GM12878 (cell line): ENCODE measurements at regions not wholly inside any gene's neighbourhood (a gene's known extent, or its start where the extent isn't known, plus 50 kb on each side); places are given as distances from the start of the nearest gene placed in this dataset.
A peak's percentile ranks its signal among the peaks of the same experiment; 100 is the strongest.

Experiments
- ATAC-seq: fragments of 200-7000 bp; cut with Tn5 transposase; 3 replicates; pipeline ENCODE4 v1.9.1; 2020; ENCODE audit warnings: mild to moderate bottlenecking, moderate library complexity
- BruUV-seq: library from RNA; stranded (reverse); fragments of 400-500 nt; replicated peaks from 2 replicates; lab custom pipeline; 2021; lab: Mats Ljungman, UMichigan
- CTCF ChIA-PET: fragments of 300-600 bp; sonication (Branson Sonifier 250); formaldehyde crosslinking; extraction: SDS; loops from one replicate; lab custom pipeline; 2021; ENCODE audit warnings: inconsistent platforms; lab: Yijun Ruan, JAX
- POLR2A ChIA-PET: fragments of 350-600 bp; formaldehyde crosslinking; extraction: SDS; loops from one replicate; lab custom pipeline; 2021; ENCODE audit warnings: inconsistent platforms; lab: Charles Lee
- RAD21 ChIA-PET: fragments of 300-600 bp; sonication (Branson Sonifier 250); formaldehyde crosslinking; loops from one replicate; lab custom pipeline; 2023; ENCODE audit warnings: antibody characterized with exemption; ENCODE audit not compliant: unreplicated experiment; lab: Charles Lee
- SMC1A ChIA-PET: fragments of 300-600 bp; sonication (Branson Sonifier 250); formaldehyde crosslinking; loops from one replicate; lab custom pipeline; 2023; ENCODE audit not compliant: unreplicated experiment, uncharacterized antibody; lab: Charles Lee
- DNase-seq: peaks from one replicate; pipeline ENCODE4 v3.0.0-alpha.2; 2011; ENCODE audit warnings: low read depth, low spot score
- FAIRE-seq: peaks from 3 replicates; lab custom pipeline; 2011; peaks lifted over from hg19 to GRCh38; lab: Jason Lieb, UNC
- H2AFZ ChIP-seq: 2 replicates; pipeline ENCODE4 v1.6.0; 2011; ENCODE audit warnings: low read depth, low read length, control low read depth; ENCODE audit not compliant: control insufficient read depth
- H3K27ac ChIP-seq: 2 replicates; pipeline ENCODE4 v1.5.1; 2011; ENCODE audit warnings: control low read depth; ENCODE audit not compliant: control insufficient read depth, insufficient read depth
- H3K27me3 ChIP-seq, 2 experiments: replicated peaks in 1 of 2; 2 replicates each; pipeline versions ENCODE4 v1.6.0 to v1.6.1; 2011; ENCODE audit warnings: low read length in 1 of 2; ENCODE audit not compliant: control insufficient read depth in 2 of 2, insufficient read depth in 2 of 2
- H3K36me3 ChIP-seq, 2 experiments: 2 replicates each; pipeline ENCODE4 v1.5.1; 2011; ENCODE audit warnings: low read length in 1 of 2; ENCODE audit not compliant: control insufficient read depth in 2 of 2, insufficient read depth in 2 of 2
- H3K4me1 ChIP-seq: 2 replicates; pipeline ENCODE4 v1.6.1; 2011; ENCODE audit warnings: mild to moderate bottlenecking, low read length, moderate library complexity, mixed read lengths; ENCODE audit not compliant: control insufficient read depth, insufficient read depth
- H3K4me2 ChIP-seq: 2 replicates; pipeline ENCODE4 v1.6.0; 2011; ENCODE audit warnings: control low read depth; ENCODE audit not compliant: control insufficient read depth, insufficient read depth
- H3K4me3 ChIP-seq: fragments of 200-600 bp; sonication (generic); 2 replicates; pipeline ENCODE4 v1.5.1; 2016
- H3K79me2 ChIP-seq: 2 replicates; pipeline ENCODE4 v1.6.0; 2011; ENCODE audit warnings: low read length; ENCODE audit not compliant: control insufficient read depth, insufficient read depth
- H3K9ac ChIP-seq: 2 replicates; pipeline ENCODE4 v1.8.0; 2011; ENCODE audit warnings: low read length, control low read depth, mixed read lengths; ENCODE audit not compliant: control insufficient read depth, insufficient read depth
- H3K9me3 ChIP-seq: replicated peaks from 3 replicates; pipeline ENCODE4 v1.5.1; 2011; ENCODE audit warnings: mild to moderate bottlenecking, low read length; ENCODE audit not compliant: control insufficient read depth, insufficient read depth
- H4K20me1 ChIP-seq: 2 replicates; pipeline ENCODE4 v1.6.0; 2011; ENCODE audit not compliant: control insufficient read depth, insufficient read depth
- BCL3 ChIP-seq: IDR thresholded peaks from 2 replicates; pipeline ENCODE4 v1.6.1; 2011; ENCODE audit warnings: borderline replicate concordance, low read depth, mild to moderate bottlenecking, moderate library complexity, low read length; ENCODE audit not compliant: insufficient read depth, poor library complexity, severe bottlenecking
- BMI1 ChIP-seq: fragments of 450-650 bp; IDR thresholded peaks from 2 replicates; pipeline ENCODE4 v1.6.1; 2016; ENCODE audit warnings: mild to moderate bottlenecking, moderate library complexity, borderline replicate concordance
- CHD1 ChIP-seq: IDR thresholded peaks from 2 replicates; pipeline ENCODE4 v1.6.1; 2012; ENCODE audit warnings: low read depth, low read length, improper control_type of control experiment
- CHD2 ChIP-seq: IDR thresholded peaks from 2 replicates; pipeline ENCODE4 v1.6.1; 2011; ENCODE audit warnings: low read depth, low read length, improper control_type of control experiment, borderline replicate concordance
- CHD4 ChIP-seq: fragments of 200-600 bp; sonication (generic); IDR thresholded peaks from 2 replicates; pipeline ENCODE4 v1.6.1; 2016; ENCODE audit warnings: mild to moderate bottlenecking
- CREB1 ChIP-seq: IDR thresholded peaks from 2 replicates; pipeline ENCODE4 v1.6.1; 2012; ENCODE audit warnings: low read depth, mild to moderate bottlenecking, inconsistent platforms
- HCFC1 ChIP-seq: fragments of 150-350 bp; IDR thresholded peaks from 2 replicates; pipeline ENCODE4 v1.6.1; 2014; ENCODE audit warnings: low read length
- HDAC6 ChIP-seq: fragments of 200-600 bp; sonication (generic); IDR thresholded peaks from one replicate; pipeline ENCODE4 v1.8.0; 2017; ENCODE audit warnings: antibody characterized with exemption; ENCODE audit not compliant: unreplicated experiment
- JUND ChIP-seq: IDR thresholded peaks from 2 replicates; pipeline ENCODE4 v1.6.1; 2012; ENCODE audit warnings: low read depth, mild to moderate bottlenecking, low read length, improper control_type of control experiment, moderate library complexity
- MAX ChIP-seq: IDR thresholded peaks from 2 replicates; pipeline ENCODE4 v1.6.1; 2012; ENCODE audit warnings: low read depth, low read length, improper control_type of control experiment
- MYC ChIP-seq: IDR thresholded peaks from 2 replicates; pipeline ENCODE4 v1.6.1; 2011; ENCODE audit warnings: mild to moderate bottlenecking, low read length, moderate library complexity, inconsistent platforms; ENCODE audit not compliant: insufficient read depth, insufficient replicate concordance, insufficient read length, severe bottlenecking
- NBN ChIP-seq: fragments of 450-650 bp; IDR thresholded peaks from 2 replicates; pipeline ENCODE4 v1.6.1; 2016
- NR2C2 ChIP-seq: IDR thresholded peaks from 2 replicates; pipeline ENCODE4 v1.6.1; 2011; ENCODE audit warnings: borderline replicate concordance, low read depth; ENCODE audit not compliant: control insufficient read depth, insufficient read length
- PAX8 ChIP-seq: fragments of 450-650 bp; IDR thresholded peaks from 2 replicates; pipeline ENCODE4 v1.6.1; 2017; ENCODE audit warnings: mild to moderate bottlenecking, moderate library complexity
- POU2F2 ChIP-seq: IDR thresholded peaks from 3 replicates; pipeline ENCODE4 v1.6.1; 2011; ENCODE audit warnings: low read depth, mild to moderate bottlenecking, low read length, borderline replicate concordance
- RBBP5 ChIP-seq: fragments of 200-600 bp; sonication (generic); conservative IDR thresholded peaks from 2 replicates; pipeline ENCODE4 v1.6.1; 2016
- SIN3A ChIP-seq: IDR thresholded peaks from 2 replicates; pipeline ENCODE4 v1.6.1; 2012; ENCODE audit warnings: low read depth, low read length, improper control_type of control experiment
- SMAD1 ChIP-seq: fragments of 450-650 bp; IDR thresholded peaks from 2 replicates; pipeline ENCODE4 v1.6.1; 2018; ENCODE audit warnings: mild to moderate bottlenecking, low read depth; ENCODE audit not compliant: partially characterized antibody
- STAT3 ChIP-seq: IDR thresholded peaks from 2 replicates; pipeline ENCODE4 v1.6.1; 2011; ENCODE audit warnings: low read depth, low read length, improper control_type of control experiment
- USF2 ChIP-seq: IDR thresholded peaks from 2 replicates; pipeline ENCODE4 v1.6.1; 2011; ENCODE audit warnings: low read depth, low read length, improper control_type of control experiment, borderline replicate concordance
- WRNIP1 ChIP-seq: IDR thresholded peaks from 2 replicates; pipeline ENCODE4 v1.6.1; 2011; ENCODE audit warnings: low read depth, low read length, improper control_type of control experiment, borderline replicate concordance
- ZNF24 ChIP-seq: fragments of 450-650 bp; IDR thresholded peaks from 2 replicates; pipeline ENCODE4 v1.6.1; 2017; ENCODE audit warnings: antibody characterized with exemption, mild to moderate bottlenecking
- ZNF274 ChIP-seq: IDR thresholded peaks from one replicate; pipeline ENCODE4 v1.8.0; 2011; ENCODE audit not compliant: insufficient read length, insufficient read depth
- WGBS: methylation state at CpG from one replicate; pipeline ENCODE4 v1.1.6; 2016; ENCODE audit warnings: low lambda C conversion rate; ENCODE audit not compliant: insufficient replicate concordance, insufficient coverage; ENCODE audit errors: missing lambda C conversion rate; 5-methylcytosine and 5-hydroxymethylcytosine counted together
- in situ Hi-C: fragments of 300-500 bp; cut with MboI; formaldehyde crosslinking; loops from 9 replicates; pipeline ENCODE4 v1.14.3; 2018; ENCODE audit warnings: mixed read lengths
- intact Hi-C: fragments of 100-400 bp; cut with micrococcal nuclease; formaldehyde crosslinking; loops from one replicate; pipeline ENCODE4 v1.14.2; 2022; ENCODE audit not compliant: unreplicated experiment

GRCh38 chr1:78369546-78369945, 121.2 kb upstream of the PTGFR start (continued):
- TF ChIP-seq STAT3 (no peak), NR2C2 (no peak), MYC (no peak), SIN3A (no peak), BCL3 (no peak), BMI1 (no peak), JUND (no peak), POU2F2 (no peak), CHD4 (no peak), MAX (no peak)

- intact Hi-C loops = loop anchor here (10.0 kb wide), 1 partner anchor 234 kb away; no protein-coding TSS in a partner anchor
- CTCF ChIA-PET = no interaction called here
Observed at GRCh38 chr1:78370356-78370755, 120.4 kb upstream of the PTGFR start.

More at GRCh38 chr1:78370356-78370755, 120.4 kb upstream of the PTGFR start:
- in situ Hi-C loops = no loop called here
- H3K27me3 ChIP-seq = no peaks in the 10 kb centered on the region; a peak in 1 of 4 replicates
- H3K79me2 ChIP-seq = no peaks in the 10 kb centered on the region
- DNase-seq (no peak), FAIRE-seq (no peak), ATAC-seq (peak; percentile 55)
- RAD21 ChIA-PET = interaction anchor here (0.7 kb wide), 1 partner anchor 222 kb away, joined by 3 read pairs; no protein-coding TSS in a partner anchor
- TF ChIP-seq RBBP5 (no peak), USF2 (no peak), ZNF274 (no peak), SMAD1 (no peak), CHD2 (no peak), CHD4 (no peak), ZNF24 (no peak), PAX8 (no peak), CHD1 (no peak), CREB1 (no peak), HDAC6 (no peak), WRNIP1 (no peak), HCFC1 (no peak), NBN (no peak), MYC (no peak)
- POLR2A ChIA-PET = no interaction called here
- H2AFZ ChIP-seq = no peak overlapping the region
- H3K9ac ChIP-seq = no peak overlapping the region
- H3K4me2 ChIP-seq = no peak overlapping the region
- no peaks in the 10 kb centered on the region for H3K4me1 ChIP-seq
- BruUV-seq = no TSS peak
- H3K9me3 ChIP-seq = no peaks in the 10 kb centered on the region
- 0% methylated on average over 2 of the region's 2 CpGs for WGBS
- H4K20me1 ChIP-seq = no peaks in the 10 kb centered on the region
- no peaks in the 10 kb centered on the region for H3K36me3 ChIP-seq
- H3K4me3 ChIP-seq = no peak overlapping the region
- H3K27ac ChIP-seq = no peak overlapping the region
- SMC1A ChIA-PET = interaction anchor here (0.7 to 0.8 kb wide), 2 partner anchors 9 to 25 kb away, joined by 3 read pairs; no protein-coding TSS in a partner anchor
